ENCODE measurements at regions not wholly inside any gene's neighbourhood (a gene's known extent, or its start where the extent isn't known, plus 50 kb on each side); places are given as distances from the start of the nearest gene placed in this dataset.

DNA sequence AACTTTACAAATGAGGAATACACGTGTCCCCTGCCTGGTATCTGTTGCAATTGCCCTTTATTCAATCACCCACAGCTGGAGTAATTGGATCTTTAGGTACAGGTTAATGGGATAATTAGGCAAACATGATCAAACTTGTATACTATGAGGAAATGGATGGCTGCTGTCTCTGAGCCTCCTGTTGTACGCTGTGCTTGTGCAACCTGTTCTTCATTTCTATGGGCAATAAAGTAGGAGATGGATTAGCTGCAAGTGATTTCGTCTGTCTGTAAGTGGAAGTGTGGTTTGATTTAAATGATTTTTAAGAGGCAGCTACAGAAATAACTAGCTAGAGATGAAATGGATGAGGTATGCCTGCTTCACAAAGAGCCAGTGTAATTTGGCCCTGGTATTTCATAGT lies 474.1 kb downstream of the RNF144B start:
- TF ChIP-seq MAX (IDR thresholded peaks at IDR 0.05) (no peak), ZNF274 (IDR thresholded peaks at IDR 0.05; ENCODE audit: low read depth, low read length) (no peak), CTCF (IDR thresholded peaks at IDR 0.05 in 2 of 3, conservative IDR thresholded peaks at IDR 0.05 in 1 of 3; ENCODE audit: borderline replicate concordance in 1 of 3, insufficient read depth in 1 of 3, low read depth in 2 of 3, low read length in 2 of 3) (no peak), CEBPB (IDR thresholded peaks at IDR 0.05; ENCODE audit: low read depth) (no peak), POLR2A (IDR thresholded peaks at IDR 0.05; ENCODE audit: borderline replicate concordance, extremely low read depth, insufficient read depth, insufficient read length) (no peak), EZH2phosphoT487 (IDR thresholded peaks at IDR 0.05; ENCODE audit: borderline replicate concordance) (no peak), RAD21 (IDR thresholded peaks at IDR 0.05; ENCODE audit: low read depth) (no peak), SP1 (IDR thresholded peaks at IDR 0.05; ENCODE audit: low read depth) (no peak), POLR2AphosphoS5 (IDR thresholded peaks at IDR 0.05; ENCODE audit: low read depth, low read length) (no peak)
- TF ChIP-seq, protein P1, sequence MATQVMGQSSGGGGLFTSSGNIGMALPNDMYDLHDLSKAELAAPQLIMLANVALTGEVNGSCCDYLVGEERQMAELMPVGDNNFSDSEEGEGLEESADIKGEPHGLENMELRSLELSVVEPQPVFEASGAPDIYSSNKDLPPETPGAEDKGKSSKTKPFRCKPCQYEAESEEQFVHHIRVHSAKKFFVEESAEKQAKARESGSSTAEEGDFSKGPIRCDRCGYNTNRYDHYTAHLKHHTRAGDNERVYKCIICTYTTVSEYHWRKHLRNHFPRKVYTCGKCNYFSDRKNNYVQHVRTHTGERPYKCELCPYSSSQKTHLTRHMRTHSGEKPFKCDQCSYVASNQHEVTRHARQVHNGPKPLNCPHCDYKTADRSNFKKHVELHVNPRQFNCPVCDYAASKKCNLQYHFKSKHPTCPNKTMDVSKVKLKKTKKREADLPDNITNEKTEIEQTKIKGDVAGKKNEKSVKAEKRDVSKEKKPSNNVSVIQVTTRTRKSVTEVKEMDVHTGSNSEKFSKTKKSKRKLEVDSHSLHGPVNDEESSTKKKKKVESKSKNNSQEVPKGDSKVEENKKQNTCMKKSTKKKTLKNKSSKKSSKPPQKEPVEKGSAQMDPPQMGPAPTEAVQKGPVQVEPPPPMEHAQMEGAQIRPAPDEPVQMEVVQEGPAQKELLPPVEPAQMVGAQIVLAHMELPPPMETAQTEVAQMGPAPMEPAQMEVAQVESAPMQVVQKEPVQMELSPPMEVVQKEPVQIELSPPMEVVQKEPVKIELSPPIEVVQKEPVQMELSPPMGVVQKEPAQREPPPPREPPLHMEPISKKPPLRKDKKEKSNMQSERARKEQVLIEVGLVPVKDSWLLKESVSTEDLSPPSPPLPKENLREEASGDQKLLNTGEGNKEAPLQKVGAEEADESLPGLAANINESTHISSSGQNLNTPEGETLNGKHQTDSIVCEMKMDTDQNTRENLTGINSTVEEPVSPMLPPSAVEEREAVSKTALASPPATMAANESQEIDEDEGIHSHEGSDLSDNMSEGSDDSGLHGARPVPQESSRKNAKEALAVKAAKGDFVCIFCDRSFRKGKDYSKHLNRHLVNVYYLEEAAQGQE (IDR thresholded peaks at IDR 0.05; ENCODE audit: low read depth) = no peak
